Loucy (cell line): ENCODE measurements at regions not wholly inside any gene's neighbourhood (a gene's known extent, or its start where the extent isn't known, plus 50 kb on each side); places are given as distances from the start of the nearest gene placed in this dataset.

Experiments
- H2AFZ ChIP-seq: fragments of 200-600 bp; sonication (generic); 2 replicates; pipeline ENCODE4 v1.6.0; 2016; ENCODE audit warnings: antibody characterized with exemption, mild to moderate bottlenecking, low read length, moderate library complexity
- H3F3A ChIP-seq: fragments of 200-600 bp; 2 replicates; pipeline ENCODE4 v1.6.0; 2016; ENCODE audit warnings: antibody characterized with exemption, low read depth, mild to moderate bottlenecking
- H3K27me3 ChIP-seq: fragments of 200-600 bp; sonication (generic); 2 replicates; pipeline ENCODE4 v1.6.1; 2014; ENCODE audit warnings: low read length, mild to moderate bottlenecking; ENCODE audit not compliant: insufficient read depth, poor library complexity, severe bottlenecking
- H3K36me3 ChIP-seq: fragments of 200-600 bp; sonication (generic); 2 replicates; pipeline ENCODE4 v1.6.1; 2016; ENCODE audit warnings: low read length; ENCODE audit not compliant: insufficient read depth
- H3K4me1 ChIP-seq: fragments of 200-600 bp; sonication (generic); 2 replicates; pipeline ENCODE4 v1.5.1; 2014; ENCODE audit warnings: low read length, mild to moderate bottlenecking; ENCODE audit not compliant: insufficient read depth, poor library complexity, severe bottlenecking
- H3K4me2 ChIP-seq: fragments of 200-600 bp; sonication (generic); 2 replicates; pipeline ENCODE4 v1.6.0; 2014; ENCODE audit warnings: antibody characterized with exemption, low read length, low read depth, mild to moderate bottlenecking; ENCODE audit not compliant: poor library complexity, severe bottlenecking
- H3K4me3 ChIP-seq: fragments of 200-600 bp; sonication (generic); 2 replicates; pipeline ENCODE4 v1.5.1; 2014; ENCODE audit warnings: low read length, mild to moderate bottlenecking, mixed read lengths; ENCODE audit not compliant: poor library complexity, severe bottlenecking
- H3K79me2 ChIP-seq: fragments of 200-600 bp; sonication (generic); 2 replicates; pipeline ENCODE4 v1.6.1; 2014; ENCODE audit warnings: low read length; ENCODE audit not compliant: insufficient read depth
- H3K9ac ChIP-seq: fragments of 200-600 bp; sonication (generic); 2 replicates; pipeline ENCODE4 v1.6.0; 2014; ENCODE audit warnings: mild to moderate bottlenecking, low read depth, low read length, moderate library complexity; ENCODE audit not compliant: poor library complexity, severe bottlenecking
- H3K9me2 ChIP-seq: fragments of 200-600 bp; sonication (generic); replicated peaks from 2 replicates; pipeline ENCODE4 v1.6.1; 2016; ENCODE audit warnings: low read depth, low read length, mixed read lengths
- H3K9me3 ChIP-seq: fragments of 200-600 bp; sonication (generic); 2 replicates; pipeline ENCODE4 v1.6.1; 2014; ENCODE audit warnings: mild to moderate bottlenecking, antibody characterized with exemption, low read length, low read depth; ENCODE audit not compliant: insufficient read depth
- H4K20me1 ChIP-seq: fragments of 200-600 bp; sonication (generic); 2 replicates; pipeline ENCODE4 v1.6.0; 2014; ENCODE audit warnings: antibody characterized with exemption, low read length, mild to moderate bottlenecking; ENCODE audit not compliant: insufficient read depth, poor library complexity, severe bottlenecking
- EZH2phosphoT487 ChIP-seq: fragments of 200-600 bp; IDR thresholded peaks from 2 replicates; pipeline ENCODE4 v1.6.1; 2018; ENCODE audit warnings: antibody characterized with exemption, mild to moderate bottlenecking, moderate library complexity, borderline replicate concordance
- TF ChIP-seq, protein P1 (sequence below): fragments of 200-600 bp; sonication (generic); conservative IDR thresholded peaks from 2 replicates; pipeline ENCODE4 v1.5.1; 2014; ENCODE audit warnings: mild to moderate bottlenecking, antibody characterized with exemption, low read length

DNA sequence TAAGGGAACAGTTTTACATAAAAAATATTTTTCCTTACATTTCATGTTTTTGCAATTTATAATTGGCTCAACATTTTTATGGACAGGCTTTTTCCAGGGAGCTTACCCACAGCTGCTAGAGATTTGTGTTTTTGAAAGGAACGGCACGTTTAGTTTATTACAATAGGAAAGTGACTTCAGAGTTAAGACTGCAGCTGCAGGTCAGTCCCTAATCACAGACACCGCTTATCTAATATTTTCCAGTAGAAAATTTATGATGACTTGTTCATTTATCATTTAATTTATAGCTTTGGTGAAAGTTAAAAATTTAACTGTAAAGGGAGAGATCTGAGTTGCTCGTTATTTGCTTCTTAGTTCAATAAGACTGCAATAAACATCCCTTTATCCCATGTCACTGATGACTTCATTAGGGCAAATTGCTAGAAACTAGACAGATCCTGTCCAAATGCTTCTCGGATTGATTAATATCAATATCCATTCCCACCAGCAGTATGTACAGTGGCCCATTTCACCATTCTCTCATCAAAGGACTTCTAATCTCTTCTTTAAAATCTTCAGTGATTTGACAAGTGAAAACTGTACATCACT, 97.0 kb upstream of the ODAD2 start:
- H4K20me1 ChIP-seq = peaks cover 3% of the 10 kb centered on the region
- no peak overlapping the region for H2AFZ ChIP-seq
- no peaks in the 10 kb centered on the region for H3K79me2 ChIP-seq
- no peaks in the 10 kb centered on the region for H3K36me3 ChIP-seq
- TF ChIP-seq, protein P1, sequence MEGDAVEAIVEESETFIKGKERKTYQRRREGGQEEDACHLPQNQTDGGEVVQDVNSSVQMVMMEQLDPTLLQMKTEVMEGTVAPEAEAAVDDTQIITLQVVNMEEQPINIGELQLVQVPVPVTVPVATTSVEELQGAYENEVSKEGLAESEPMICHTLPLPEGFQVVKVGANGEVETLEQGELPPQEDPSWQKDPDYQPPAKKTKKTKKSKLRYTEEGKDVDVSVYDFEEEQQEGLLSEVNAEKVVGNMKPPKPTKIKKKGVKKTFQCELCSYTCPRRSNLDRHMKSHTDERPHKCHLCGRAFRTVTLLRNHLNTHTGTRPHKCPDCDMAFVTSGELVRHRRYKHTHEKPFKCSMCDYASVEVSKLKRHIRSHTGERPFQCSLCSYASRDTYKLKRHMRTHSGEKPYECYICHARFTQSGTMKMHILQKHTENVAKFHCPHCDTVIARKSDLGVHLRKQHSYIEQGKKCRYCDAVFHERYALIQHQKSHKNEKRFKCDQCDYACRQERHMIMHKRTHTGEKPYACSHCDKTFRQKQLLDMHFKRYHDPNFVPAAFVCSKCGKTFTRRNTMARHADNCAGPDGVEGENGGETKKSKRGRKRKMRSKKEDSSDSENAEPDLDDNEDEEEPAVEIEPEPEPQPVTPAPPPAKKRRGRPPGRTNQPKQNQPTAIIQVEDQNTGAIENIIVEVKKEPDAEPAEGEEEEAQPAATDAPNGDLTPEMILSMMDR = no peak
- no peak for TF ChIP-seq EZH2phosphoT487
- H3K9ac ChIP-seq = no peak overlapping the region
- H3F3A ChIP-seq = no peaks in the 10 kb centered on the region
- no peaks in the 10 kb centered on the region for H3K27me3 ChIP-seq
- H3K9me2 ChIP-seq = no peaks in the 10 kb centered on the region
- no peak overlapping the region for H3K4me3 ChIP-seq
- no peaks in the 10 kb centered on the region for H3K9me3 ChIP-seq
- H3K4me2 ChIP-seq = no peak overlapping the region
- no peaks in the 10 kb centered on the region for H3K4me1 ChIP-seq

DNA sequence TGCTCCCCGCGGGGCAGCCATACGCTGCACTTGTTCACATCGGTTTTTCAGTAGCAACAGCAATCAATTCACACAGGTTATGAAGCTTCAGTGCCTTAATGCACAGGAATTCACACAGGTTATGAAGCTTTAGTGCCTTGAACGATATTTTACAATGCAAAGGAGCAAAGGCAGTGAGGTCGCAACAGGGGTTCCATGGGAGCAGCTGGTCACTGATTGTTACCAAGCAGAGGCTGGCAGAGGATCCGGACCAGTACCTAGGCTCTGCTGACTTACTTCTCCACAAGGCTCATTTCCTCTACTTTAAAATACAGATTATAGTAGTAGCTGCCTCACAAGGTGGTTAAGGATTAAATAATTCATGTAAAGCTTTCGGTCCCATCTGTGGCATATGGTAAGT, 95.2 kb upstream of the ODAD2 start:
- no peaks in the 10 kb centered on the region for H3K79me2 ChIP-seq
- no peak for TF ChIP-seq EZH2phosphoT487
- TF ChIP-seq, protein P1 = no peak
- H4K20me1 ChIP-seq = peaks cover 3% of the 10 kb centered on the region
- no peaks in the 10 kb centered on the region for H3F3A ChIP-seq
- no peak overlapping the region for H3K4me3 ChIP-seq
- no peaks in the 10 kb centered on the region for H3K4me1 ChIP-seq
- H3K9me2 ChIP-seq = no peaks in the 10 kb centered on the region
- H2AFZ ChIP-seq = no peak overlapping the region
- H3K4me2 ChIP-seq = no peak overlapping the region
- H3K9me3 ChIP-seq = no peaks in the 10 kb centered on the region
- H3K27me3 ChIP-seq = no peaks in the 10 kb centered on the region
- H3K9ac ChIP-seq = no peak overlapping the region
- no peaks in the 10 kb centered on the region for H3K36me3 ChIP-seq

DNA sequence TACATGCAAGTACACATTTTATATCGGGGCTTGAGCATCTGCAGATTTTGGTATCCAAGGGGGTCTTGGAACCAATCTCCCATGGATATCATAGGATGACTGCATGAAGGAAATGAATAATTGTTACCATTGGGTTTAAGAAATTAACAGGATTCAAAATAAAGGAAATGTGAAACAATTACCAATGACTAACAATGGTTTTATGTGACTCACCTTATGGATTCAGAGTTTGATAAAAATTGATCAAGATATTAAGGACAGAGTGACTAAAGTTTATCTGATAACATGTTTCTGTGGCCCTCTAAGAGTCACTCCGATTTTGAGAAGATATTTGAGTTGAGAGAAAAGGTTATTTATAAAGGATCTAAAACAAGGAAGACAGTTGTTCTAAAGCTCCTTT, 93.0 kb upstream of the ODAD2 start:
- Histone ChIP-seq H3F3A (no peaks in the 10 kb centered on the region), H3K4me3 (no peak overlapping the region), H3K4me1 (no peaks in the 10 kb centered on the region), H3K9me3 (no peaks in the 10 kb centered on the region), H3K36me3 (no peaks in the 10 kb centered on the region), H4K20me1 (no peaks in the 10 kb centered on the region), H3K27me3 (no peaks in the 10 kb centered on the region), H3K79me2 (no peaks in the 10 kb centered on the region), H3K9ac (no peak overlapping the region), H3K9me2 (no peaks in the 10 kb centered on the region), H2AFZ (no peak overlapping the region), H3K4me2 (no peak overlapping the region)
- TF ChIP-seq, protein P1 = no peak
- TF ChIP-seq EZH2phosphoT487 = no peak
